DOHH2 (cell line): ENCODE measurements at regions not wholly inside any gene's neighbourhood (a gene's known extent, or its start where the extent isn't known, plus 50 kb on each side); places are given as distances from the start of the nearest gene placed in this dataset.

Experiments used
- H3F3A ChIP-seq: fragments of 200-600 bp; sonication (generic), shearing (Covaris generic); 2 replicates; pipeline ENCODE4 v1.6.0; 2016; ENCODE audit warnings: antibody characterized with exemption, mild to moderate bottlenecking; ENCODE audit not compliant: control insufficient read depth, insufficient read depth
- H3K27ac ChIP-seq: fragments of 200-600 bp; sonication (generic); 2 replicates; pipeline ENCODE4 v1.5.1; 2014; ENCODE audit warnings: low read depth, mild to moderate bottlenecking, low read length, moderate library complexity
- H3K27me3 ChIP-seq: fragments of 200-600 bp; sonication (generic); 2 replicates; pipeline ENCODE4 v1.6.1; 2014; ENCODE audit warnings: mild to moderate bottlenecking, low read length, mixed read lengths; ENCODE audit not compliant: control insufficient read depth
- H3K36me3 ChIP-seq: fragments of 200-600 bp; sonication (generic); 2 replicates; pipeline ENCODE4 v1.6.1; 2014; ENCODE audit warnings: mild to moderate bottlenecking, low read length, moderate library complexity, mixed read lengths; ENCODE audit not compliant: control insufficient read depth
- H3K4me1 ChIP-seq: fragments of 200-600 bp; sonication (generic); 2 replicates; pipeline ENCODE4 v1.6.1; 2014; ENCODE audit warnings: mild to moderate bottlenecking, low read length, mixed read lengths; ENCODE audit not compliant: control insufficient read depth
- H3K4me2 ChIP-seq: fragments of 200-600 bp; sonication (generic); 2 replicates; pipeline ENCODE4 v1.6.0; 2014; ENCODE audit warnings: mild to moderate bottlenecking, low read length, moderate library complexity
- H3K4me3 ChIP-seq: fragments of 200-600 bp; sonication (generic); 2 replicates; pipeline ENCODE4 v1.5.1; 2014; ENCODE audit warnings: mild to moderate bottlenecking, low read length, mixed read lengths
- H3K79me2 ChIP-seq: fragments of 200-600 bp; sonication (generic); 2 replicates; pipeline ENCODE4 v1.6.1; 2014; ENCODE audit warnings: mild to moderate bottlenecking, low read length, mixed read lengths; ENCODE audit not compliant: control insufficient read depth
- H3K9me2 ChIP-seq: fragments of 200-600 bp; sonication (generic); replicated peaks from 2 replicates; pipeline ENCODE4 v1.6.1; 2014; ENCODE audit warnings: mild to moderate bottlenecking, low read length, mixed read lengths; ENCODE audit not compliant: control insufficient read depth
- H3K9me3 ChIP-seq: fragments of 200-600 bp; sonication (generic); 2 replicates; pipeline ENCODE4 v1.6.1; 2014; ENCODE audit warnings: antibody characterized with exemption, low read length, mixed read lengths; ENCODE audit not compliant: control insufficient read depth, insufficient read depth
- H4K20me1 ChIP-seq: fragments of 200-600 bp; sonication (generic); 2 replicates; pipeline ENCODE4 v1.6.0; 2014; ENCODE audit warnings: low read depth, mild to moderate bottlenecking, antibody characterized with exemption, low read length, moderate library complexity; ENCODE audit not compliant: control insufficient read depth, insufficient read depth
- EZH2phosphoT487 ChIP-seq: fragments of 200-600 bp; sonication (generic); IDR thresholded peaks from 2 replicates; pipeline ENCODE4 v1.6.1; 2017; ENCODE audit warnings: borderline replicate concordance, mild to moderate bottlenecking, antibody characterized with exemption, low read length, moderate library complexity, mixed read lengths
- TF ChIP-seq, protein P1 (sequence below): fragments of 200-600 bp; sonication (generic); IDR thresholded peaks from one replicate; pipeline ENCODE4 v1.5.1; 2014; ENCODE audit warnings: antibody characterized with exemption, mild to moderate bottlenecking, low read depth, low read length; ENCODE audit not compliant: poor library complexity, severe bottlenecking

DNA sequence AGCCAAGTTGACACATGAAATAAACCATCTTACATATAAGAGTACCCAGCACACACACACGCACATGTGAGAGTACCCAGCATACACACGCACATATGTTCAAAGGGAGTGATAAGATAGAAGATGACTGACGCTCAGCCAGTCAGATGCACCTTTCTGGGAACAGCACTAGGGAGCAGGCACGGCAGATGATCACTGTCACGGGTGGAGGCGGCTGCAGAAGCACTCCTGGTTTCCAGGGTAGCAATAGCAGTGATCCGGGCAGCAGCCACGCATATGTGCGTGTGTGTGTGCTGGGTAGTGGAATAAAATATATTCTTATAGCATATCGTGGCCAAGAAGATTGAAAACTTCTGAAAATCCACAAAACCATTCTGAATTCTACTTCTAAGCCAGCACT, 85.8 kb upstream of the NAMPT start:
- Histone ChIP-seq H3K4me3 (no peak overlapping the region), H3F3A (no peaks in the 10 kb centered on the region), H4K20me1 (no peaks in the 10 kb centered on the region), H3K4me1 (no peaks in the 10 kb centered on the region), H3K9me3 (no peaks in the 10 kb centered on the region), H3K4me2 (no peak overlapping the region), H3K27me3 (peaks cover 5% of the 10 kb centered on the region), H3K79me2 (no peaks in the 10 kb centered on the region), H3K36me3 (no peaks in the 10 kb centered on the region), H3K9me2 (no peaks in the 10 kb centered on the region), H3K27ac (no peak overlapping the region)
- no peak for TF ChIP-seq EZH2phosphoT487
- TF ChIP-seq, protein P1, sequence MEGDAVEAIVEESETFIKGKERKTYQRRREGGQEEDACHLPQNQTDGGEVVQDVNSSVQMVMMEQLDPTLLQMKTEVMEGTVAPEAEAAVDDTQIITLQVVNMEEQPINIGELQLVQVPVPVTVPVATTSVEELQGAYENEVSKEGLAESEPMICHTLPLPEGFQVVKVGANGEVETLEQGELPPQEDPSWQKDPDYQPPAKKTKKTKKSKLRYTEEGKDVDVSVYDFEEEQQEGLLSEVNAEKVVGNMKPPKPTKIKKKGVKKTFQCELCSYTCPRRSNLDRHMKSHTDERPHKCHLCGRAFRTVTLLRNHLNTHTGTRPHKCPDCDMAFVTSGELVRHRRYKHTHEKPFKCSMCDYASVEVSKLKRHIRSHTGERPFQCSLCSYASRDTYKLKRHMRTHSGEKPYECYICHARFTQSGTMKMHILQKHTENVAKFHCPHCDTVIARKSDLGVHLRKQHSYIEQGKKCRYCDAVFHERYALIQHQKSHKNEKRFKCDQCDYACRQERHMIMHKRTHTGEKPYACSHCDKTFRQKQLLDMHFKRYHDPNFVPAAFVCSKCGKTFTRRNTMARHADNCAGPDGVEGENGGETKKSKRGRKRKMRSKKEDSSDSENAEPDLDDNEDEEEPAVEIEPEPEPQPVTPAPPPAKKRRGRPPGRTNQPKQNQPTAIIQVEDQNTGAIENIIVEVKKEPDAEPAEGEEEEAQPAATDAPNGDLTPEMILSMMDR, result no peak

DNA sequence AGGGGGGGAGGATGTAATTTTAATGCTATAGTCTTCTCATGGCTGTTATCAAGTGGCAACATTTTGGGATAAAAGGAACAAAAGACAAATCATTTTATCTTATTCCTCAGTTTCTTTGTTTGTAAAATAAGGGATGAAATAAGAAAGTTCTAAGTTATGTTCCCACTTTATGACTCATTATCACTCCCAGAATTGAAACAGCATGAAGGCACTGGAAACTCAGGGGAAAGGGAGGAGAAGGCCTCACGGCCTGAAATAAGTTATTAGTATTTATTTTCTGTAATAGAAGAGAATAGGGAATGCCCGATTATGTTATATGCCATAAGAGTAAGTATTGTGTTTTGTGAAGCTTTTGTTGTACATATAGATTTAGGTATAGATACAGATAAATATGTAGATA, 85.0 kb upstream of the NAMPT start:
- Histone ChIP-seq H3K4me2 (no peak overlapping the region), H3K4me1 (no peaks in the 10 kb centered on the region), H3K27me3 (peaks cover 3% of the 10 kb centered on the region), H4K20me1 (no peaks in the 10 kb centered on the region), H3K4me3 (no peak overlapping the region), H3K79me2 (no peaks in the 10 kb centered on the region), H3K9me2 (no peaks in the 10 kb centered on the region), H3F3A (no peaks in the 10 kb centered on the region), H3K36me3 (no peaks in the 10 kb centered on the region), H3K9me3 (no peaks in the 10 kb centered on the region), H3K27ac (no peak overlapping the region)
- TF ChIP-seq EZH2phosphoT487, result no peak
- TF ChIP-seq, protein P1, result no peak

DNA sequence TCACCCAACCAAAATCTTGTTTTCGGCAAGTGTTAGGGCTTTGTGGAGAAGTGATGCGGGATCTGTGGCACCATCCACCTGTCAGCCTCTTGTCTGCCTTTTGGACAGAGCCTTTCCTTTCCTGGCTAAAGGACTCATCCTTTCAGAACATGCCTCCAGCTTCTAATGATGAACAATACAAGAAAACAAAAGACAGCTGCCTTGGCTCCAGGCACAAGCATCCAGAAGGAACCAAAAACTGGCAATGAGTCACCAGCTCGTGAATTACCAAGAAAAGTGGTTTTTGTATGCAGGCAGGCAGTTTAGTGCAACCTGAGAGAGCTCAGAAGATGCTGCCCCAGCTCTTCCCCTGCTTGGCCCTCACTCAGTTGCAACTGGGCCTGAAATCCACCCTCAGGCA, 84.6 kb upstream of the NAMPT start:
- no peaks in the 10 kb centered on the region for H3F3A ChIP-seq
- H3K9me3 ChIP-seq, result no peaks in the 10 kb centered on the region
- H3K4me2 ChIP-seq, result no peak overlapping the region
- H3K4me3 ChIP-seq, result no peak overlapping the region
- H3K27ac ChIP-seq, result no peak overlapping the region
- peaks cover 3% of the 10 kb centered on the region for H3K27me3 ChIP-seq
- H3K4me1 ChIP-seq, result no peaks in the 10 kb centered on the region
- H3K9me2 ChIP-seq, result no peaks in the 10 kb centered on the region
- H3K79me2 ChIP-seq, result no peaks in the 10 kb centered on the region
- no peaks in the 10 kb centered on the region for H3K36me3 ChIP-seq
- TF ChIP-seq EZH2phosphoT487, result no peak
- TF ChIP-seq, protein P1, result no peak
- no peaks in the 10 kb centered on the region for H4K20me1 ChIP-seq

DNA sequence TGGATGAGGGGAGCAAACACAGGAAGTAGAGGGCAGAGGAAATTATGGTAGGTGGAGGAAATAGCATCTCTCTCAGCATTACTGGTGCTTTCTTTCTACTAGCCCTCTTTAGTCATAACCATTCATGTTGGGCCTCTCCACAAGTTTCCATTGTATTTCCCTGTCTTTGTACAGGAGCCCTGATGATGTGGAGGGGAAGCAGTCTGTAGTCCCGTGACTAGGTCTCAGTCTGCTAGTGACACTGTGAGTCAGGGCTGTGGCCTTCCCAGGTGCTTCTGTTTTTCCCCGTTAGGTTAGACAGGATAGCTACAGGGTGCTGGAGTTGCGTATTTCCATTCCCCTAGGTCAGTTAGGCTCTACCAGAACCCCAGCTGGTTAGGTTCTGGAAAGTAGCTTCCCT, 82.9 kb upstream of the NAMPT start:
- Histone ChIP-seq H4K20me1 (no peaks in the 10 kb centered on the region), H3K9me2 (no peaks in the 10 kb centered on the region), H3K4me1 (no peaks in the 10 kb centered on the region), H3K27ac (no peak overlapping the region), H3K79me2 (no peaks in the 10 kb centered on the region), H3K4me2 (no peak overlapping the region), H3K36me3 (no peaks in the 10 kb centered on the region), H3K4me3 (no peak overlapping the region), H3K27me3 (no peaks in the 10 kb centered on the region; the same call in 1 of the 2 replicates), H3K9me3 (no peaks in the 10 kb centered on the region), H3F3A (no peaks in the 10 kb centered on the region)
- TF ChIP-seq EZH2phosphoT487, result no peak
- TF ChIP-seq, protein P1, result no peak
